ENCODE measurements at regions not wholly inside any gene's neighbourhood (a gene's known extent, or its start where the extent isn't known, plus 50 kb on each side); places are given as distances from the start of the nearest gene placed in this dataset.
"Not testable (repeated sequence)": the region's sequence is repeated elsewhere in the genome, so short reads cannot be mapped to it uniquely, and the experiment has no call there.

- DNase-seq, result no peak
These were observed 605.6 kb upstream of the TEX47 start for GRCh38 chr7:89401099-89401498.

GRCh38 chr7:89401690-89402089 is 606.2 kb upstream of the TEX47 start:
- peak; percentile 7 for DNase-seq

GRCh38 chr7:89451911-89452310 is 656.4 kb upstream of the TEX47 start:
- DNase-seq, result no peak

GRCh38 chr7:89456556-89456955 is 661.0 kb upstream of the TEX47 start:
- no peak for DNase-seq

- DNase-seq, result no peak
These were observed 662.6 kb upstream of the TEX47 start for GRCh38 chr7:89458114-89458513.

GRCh38 chr7:89474456-89474855 is 678.9 kb upstream of the TEX47 start:
- DNase-seq, result no peak

GRCh38 chr7:89477991-89478390 is 676.3 kb upstream of the STEAP1 start:
- DNase-seq, result no peak

GRCh38 chr7:89495704-89496103 is 658.6 kb upstream of the STEAP1 start:
- DNase-seq, result no peak

GRCh38 chr7:89500084-89500483 is 654.2 kb upstream of the STEAP1 start:
- no peak for DNase-seq

GRCh38 chr7:89503281-89503680 is 651.0 kb upstream of the STEAP1 start:
- DNase-seq, result no peak

- DNase-seq, result no peak
These were observed 647.2 kb upstream of the STEAP1 start for GRCh38 chr7:89507034-89507433.

GRCh38 chr7:89511900-89512299 is 642.4 kb upstream of the STEAP1 start:
- DNase-seq, result no peak

GRCh38 chr7:89514970-89515369 is 639.3 kb upstream of the STEAP1 start:
- DNase-seq, result no peak

GRCh38 chr7:89517815-89518214 is 636.5 kb upstream of the STEAP1 start:
- no peak for DNase-seq

- DNase-seq, result no peak
These were observed 604.5 kb upstream of the STEAP1 start for GRCh38 chr7:89549768-89550167.

GRCh38 chr7:89554209-89554608 is 600.1 kb upstream of the STEAP1 start:
- no peak for DNase-seq

- DNase-seq, result no peak
These were observed 594.7 kb upstream of the STEAP1 start for GRCh38 chr7:89559596-89559995.

- no peak for DNase-seq
These were observed 590.7 kb upstream of the STEAP1 start for GRCh38 chr7:89563597-89563996.

GRCh38 chr7:89584896-89585295 is 569.4 kb upstream of the STEAP1 start:
- no peak for DNase-seq

- DNase-seq, result no peak
These were observed 561.1 kb upstream of the STEAP1 start for GRCh38 chr7:89593125-89593524.

GRCh38 chr7:89602984-89603383 is 551.3 kb upstream of the STEAP1 start:
- DNase-seq, result no peak

GRCh38 chr7:89605362-89605761 is 548.9 kb upstream of the STEAP1 start:
- no peak for DNase-seq

- DNase-seq, result no peak
These were observed 547.8 kb upstream of the STEAP1 start for GRCh38 chr7:89606511-89606910.

- DNase-seq, result no peak
These were observed 546.5 kb upstream of the STEAP1 start for GRCh38 chr7:89607792-89608191.

GRCh38 chr7:89616829-89617228 is 537.4 kb upstream of the STEAP1 start:
- not testable (repeated sequence) for DNase-seq
